H9 (cell line): ENCODE measurements at regions not wholly inside any gene's neighbourhood (a gene's known extent, or its start where the extent isn't known, plus 50 kb on each side); places are given as distances from the start of the nearest gene placed in this dataset.

Experiments
- DNase-seq: peaks from one replicate; pipeline ENCODE4 v3.0.0-alpha.2; 2017
- H2AFZ ChIP-seq: one replicate; pipeline ENCODE4 v1.6.1; 2013; ENCODE audit warnings: mild to moderate bottlenecking, low read length, control low read depth, moderate library complexity
- H2AK5ac ChIP-seq: 2 replicates; pipeline ENCODE4 v1.6.1; 2013; ENCODE audit warnings: low read length, control low read depth, mixed read lengths; ENCODE audit not compliant: insufficient read length
- H2BK120ac ChIP-seq: one replicate; pipeline ENCODE4 v1.6.1; 2013; ENCODE audit warnings: low read depth, mild to moderate bottlenecking, low read length, control low read depth, inconsistent platforms; ENCODE audit not compliant: poor library complexity, severe bottlenecking
- H2BK12ac ChIP-seq: 2 replicates; pipeline ENCODE4 v1.6.1; 2013; ENCODE audit warnings: low read length, control low read depth, mixed read lengths, low read depth; ENCODE audit not compliant: insufficient read length
- H2BK15ac ChIP-seq: 2 replicates; pipeline ENCODE4 v1.6.1; 2013; ENCODE audit warnings: low read depth, low read length, control low read depth
- H2BK20ac ChIP-seq: one replicate; pipeline ENCODE4 v1.6.1; 2013; ENCODE audit warnings: low read depth, mild to moderate bottlenecking, low read length, control low read depth, inconsistent platforms; ENCODE audit not compliant: poor library complexity, severe bottlenecking
- H2BK5ac ChIP-seq: 2 replicates; pipeline ENCODE4 v1.6.1; 2013; ENCODE audit warnings: low read length, control low read depth, mixed read lengths; ENCODE audit not compliant: insufficient read length
- H3K14ac ChIP-seq: 2 replicates; pipeline ENCODE4 v1.6.1; 2013; ENCODE audit warnings: low read length, control low read depth; ENCODE audit not compliant: insufficient read depth
- H3K18ac ChIP-seq: 2 replicates; pipeline ENCODE4 v1.6.1; 2013; ENCODE audit warnings: low read depth, mild to moderate bottlenecking, mixed read lengths, low read length, control low read depth; ENCODE audit not compliant: insufficient read length
- H3K23ac ChIP-seq: 2 replicates; pipeline ENCODE4 v1.6.1; 2013; ENCODE audit warnings: low read length, control low read depth, mixed read lengths, low read depth; ENCODE audit not compliant: insufficient read length
- H3K23me2 ChIP-seq: 2 replicates; pipeline ENCODE4 v1.6.1; 2013; ENCODE audit warnings: low read depth, mild to moderate bottlenecking, mixed read lengths, low read length, control low read depth; ENCODE audit not compliant: insufficient read length, poor library complexity, severe bottlenecking
- H3K27ac ChIP-seq: 2 replicates; pipeline ENCODE4 v1.5.1; 2013; ENCODE audit warnings: low read length, control low read depth, mixed read lengths, low read depth; ENCODE audit not compliant: insufficient read length
- H3K27me3 ChIP-seq: 2 replicates; pipeline ENCODE4 v1.6.1; 2013; ENCODE audit warnings: low read length, control low read depth, inconsistent platforms; ENCODE audit not compliant: insufficient read depth
- H3K4ac ChIP-seq: 2 replicates; pipeline ENCODE4 v1.6.1; 2013; ENCODE audit warnings: low read depth, mild to moderate bottlenecking, control low read depth, inconsistent platforms, low read length, moderate library complexity
- H3K4me1 ChIP-seq: 2 replicates; pipeline ENCODE4 v1.6.1; 2013; ENCODE audit warnings: low read length, control low read depth, inconsistent platforms; ENCODE audit not compliant: insufficient read depth
- H3K4me2 ChIP-seq: 2 replicates; pipeline ENCODE4 v1.6.1; 2013; ENCODE audit warnings: low read length, control low read depth, mixed read lengths; ENCODE audit not compliant: insufficient read length, insufficient read depth
- H3K56ac ChIP-seq: 2 replicates; pipeline ENCODE4 v1.6.1; 2013; ENCODE audit warnings: low read depth, mild to moderate bottlenecking, mixed read lengths, low read length, control low read depth; ENCODE audit not compliant: insufficient read length
- H3K79me1 ChIP-seq: 2 replicates; pipeline ENCODE4 v1.6.1; 2013; ENCODE audit warnings: low read depth, mild to moderate bottlenecking, moderate library complexity, low read length, control low read depth, inconsistent platforms; ENCODE audit not compliant: insufficient read depth, poor library complexity, severe bottlenecking
- H3K79me2 ChIP-seq: 2 replicates; pipeline ENCODE4 v1.6.1; 2013; ENCODE audit warnings: low read length, control low read depth, inconsistent platforms; ENCODE audit not compliant: insufficient read depth
- H3K9ac ChIP-seq: 2 replicates; pipeline ENCODE4 v1.6.1; 2013; ENCODE audit warnings: low read length, control low read depth, mixed read lengths; ENCODE audit not compliant: insufficient read length; ENCODE audit errors: extremely low read depth
- H3K9me3 ChIP-seq: one replicate; pipeline ENCODE4 v1.6.1; 2013; ENCODE audit warnings: low read depth, low read length, inconsistent platforms; ENCODE audit not compliant: control insufficient read depth
- H3T11ph ChIP-seq: one replicate; pipeline ENCODE4 v1.6.1; 2013; ENCODE audit warnings: mild to moderate bottlenecking, low read length, control low read depth, inconsistent platforms
- H4K20me1 ChIP-seq: one replicate; pipeline ENCODE4 v1.6.1; 2013; ENCODE audit not compliant: control insufficient read depth, insufficient read length, insufficient read depth
- H4K5ac ChIP-seq: 2 replicates; pipeline ENCODE4 v1.6.1; 2013; ENCODE audit warnings: low read depth, mild to moderate bottlenecking, mixed read lengths, low read length, control low read depth; ENCODE audit not compliant: insufficient read length
- H4K8ac ChIP-seq: replicated peaks from 2 replicates; pipeline ENCODE4 v1.6.1; 2013; ENCODE audit warnings: low read length, control low read depth, mixed read lengths, low read depth; ENCODE audit not compliant: insufficient read length
- H4K91ac ChIP-seq: 2 replicates; pipeline ENCODE4 v1.6.1; 2013; ENCODE audit warnings: low read depth, mild to moderate bottlenecking, moderate library complexity, mixed read lengths, low read length, control low read depth; ENCODE audit not compliant: insufficient read length
- H3K27ac Mint-ChIP-seq, 3 experiments: 2 replicates in 2 of 3; 3 replicates in 1 of 3; pipeline ENCODE4 v1.8.0; 2020 to 2021; ENCODE audit warnings: mixed read lengths in 3 of 3, mild to moderate bottlenecking in 1 of 3, moderate library complexity in 1 of 3
- H3K27me3 Mint-ChIP-seq: 2 replicates; pipeline ENCODE4 v1.8.0; 2021; ENCODE audit warnings: low read depth, mild to moderate bottlenecking, moderate library complexity, mixed read lengths
- H3K36me3 Mint-ChIP-seq, 3 experiments: 2 replicates in 2 of 3; 3 replicates in 1 of 3; pipeline ENCODE4 v1.8.0; 2020 to 2021; ENCODE audit warnings: low read depth in 3 of 3, mixed read lengths in 3 of 3; ENCODE audit not compliant: insufficient read depth in 1 of 3
- H3K4me1 Mint-ChIP-seq, 2 experiments: 2 replicates each; pipeline ENCODE4 v1.8.0; 2020; ENCODE audit warnings: mixed read lengths in 2 of 2
- H3K4me3 Mint-ChIP-seq, 2 experiments: 2 replicates in 1 of 2; 3 replicates in 1 of 2; pipeline ENCODE4 v1.8.0; 2020 to 2021; ENCODE audit warnings: mild to moderate bottlenecking in 2 of 2, mixed read lengths in 2 of 2, moderate library complexity in 1 of 2
- H3K9me3 Mint-ChIP-seq, 2 experiments: 2 replicates in 1 of 2; 3 replicates in 1 of 2; pipeline ENCODE4 v1.8.0; 2020; ENCODE audit warnings: mild to moderate bottlenecking in 2 of 2, mixed read lengths in 2 of 2, moderate library complexity in 1 of 2
- WGBS: extraction: QIAGEN DNeasy Blood & Tissue Kit; methylation state at CpG from one replicate; pipeline ENCODE4 v1.1.7; 2013; ENCODE audit warnings: missing lambda C conversion rate, low lambda C conversion rate, mixed read lengths; ENCODE audit not compliant: insufficient read length; ENCODE audit errors: extremely low coverage; 5-methylcytosine and 5-hydroxymethylcytosine counted together
- TF ChIP-seq, protein P1 (sequence below): fragments of 200-600 bp; sonication (generic); conservative IDR thresholded peaks from 3 replicates; pipeline ENCODE4 v1.8.0; 2021; ENCODE audit warnings: antibody characterized with exemption, mild to moderate bottlenecking

DNA sequence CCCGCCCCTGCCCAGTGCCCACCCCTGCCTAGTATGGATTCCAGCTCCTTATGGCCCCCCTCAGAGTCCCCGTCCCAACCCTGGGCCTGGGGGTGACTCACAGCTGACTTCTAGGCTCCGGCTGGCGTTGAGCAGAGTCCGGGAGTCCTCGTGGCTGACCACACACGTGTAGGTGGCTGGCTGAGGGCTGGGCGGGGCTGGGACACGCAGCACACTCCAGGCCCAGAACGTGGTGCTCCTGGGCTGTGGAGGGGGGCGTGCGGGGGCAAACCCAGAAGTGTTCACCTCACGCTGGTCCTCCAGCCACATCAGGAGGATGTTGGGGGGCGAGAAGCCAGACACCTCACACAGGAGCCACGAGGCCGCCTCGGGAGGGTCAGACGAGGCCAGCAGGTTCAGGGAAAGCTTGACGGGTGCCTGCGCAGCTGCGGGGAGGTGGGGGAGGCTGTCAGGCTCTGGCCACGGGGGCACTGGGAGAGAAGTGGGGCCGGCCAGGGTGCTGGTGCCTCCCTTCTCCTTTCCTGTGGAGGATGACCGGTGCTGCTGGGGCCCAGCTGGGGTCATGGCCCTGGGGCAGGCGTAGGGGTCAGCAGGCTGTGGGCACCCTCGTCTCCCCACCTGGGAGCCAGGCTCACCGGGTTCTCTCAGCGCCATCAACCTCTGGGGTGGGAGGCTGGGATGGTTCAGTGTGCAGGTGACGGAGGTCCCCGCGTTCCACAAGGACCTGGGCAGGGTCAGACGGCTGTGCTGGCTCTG is 314.1 kb downstream of the TMEM121 start:
- H3K27me3 ChIP-seq: no peaks in the 10 kb centered on the region
- H3K23me2 ChIP-seq: no peaks in the 10 kb centered on the region
- H3K27ac ChIP-seq: no peak overlapping the region
- H3K9me3 ChIP-seq: peaks cover 94% of the 10 kb centered on the region
- Mint-ChIP-seq H3K36me3 (peaks cover 14 to 42% (median 24%) of the 10 kb centered on the region in 3 experiments; a peak in 6 of 7 replicates), H3K4me3 (no peak overlapping the region), H3K9me3 (peaks cover 72 to 91% of the 10 kb centered on the region in 2 experiments), H3K27ac (no peak overlapping the region), H3K4me1 (no peaks in the 10 kb centered on the region), H3K27me3 (peaks cover 5% of the 10 kb centered on the region)
- no peak overlapping the region for H3K18ac ChIP-seq
- no peak overlapping the region for H2BK15ac ChIP-seq
- H4K91ac ChIP-seq: no peak overlapping the region
- no peak overlapping the region for H3K56ac ChIP-seq
- no peak overlapping the region for H3K23ac ChIP-seq
- no peak overlapping the region for H3K9ac ChIP-seq
- H4K5ac ChIP-seq: no peak overlapping the region
- H3K4me2 ChIP-seq: no peak overlapping the region
- no peaks in the 10 kb centered on the region for H3K4me1 ChIP-seq
- no peak overlapping the region for H3T11ph ChIP-seq
- WGBS: no CpG with 5 or more reads among the region's 32 CpGs
- H3K79me2 ChIP-seq: no peaks in the 10 kb centered on the region
- TF ChIP-seq, protein P1, sequence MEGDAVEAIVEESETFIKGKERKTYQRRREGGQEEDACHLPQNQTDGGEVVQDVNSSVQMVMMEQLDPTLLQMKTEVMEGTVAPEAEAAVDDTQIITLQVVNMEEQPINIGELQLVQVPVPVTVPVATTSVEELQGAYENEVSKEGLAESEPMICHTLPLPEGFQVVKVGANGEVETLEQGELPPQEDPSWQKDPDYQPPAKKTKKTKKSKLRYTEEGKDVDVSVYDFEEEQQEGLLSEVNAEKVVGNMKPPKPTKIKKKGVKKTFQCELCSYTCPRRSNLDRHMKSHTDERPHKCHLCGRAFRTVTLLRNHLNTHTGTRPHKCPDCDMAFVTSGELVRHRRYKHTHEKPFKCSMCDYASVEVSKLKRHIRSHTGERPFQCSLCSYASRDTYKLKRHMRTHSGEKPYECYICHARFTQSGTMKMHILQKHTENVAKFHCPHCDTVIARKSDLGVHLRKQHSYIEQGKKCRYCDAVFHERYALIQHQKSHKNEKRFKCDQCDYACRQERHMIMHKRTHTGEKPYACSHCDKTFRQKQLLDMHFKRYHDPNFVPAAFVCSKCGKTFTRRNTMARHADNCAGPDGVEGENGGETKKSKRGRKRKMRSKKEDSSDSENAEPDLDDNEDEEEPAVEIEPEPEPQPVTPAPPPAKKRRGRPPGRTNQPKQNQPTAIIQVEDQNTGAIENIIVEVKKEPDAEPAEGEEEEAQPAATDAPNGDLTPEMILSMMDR: no peak
- H3K4ac ChIP-seq: no peak overlapping the region
- no peak overlapping the region for H2AFZ ChIP-seq
- no peak overlapping the region for H3K14ac ChIP-seq
- peak; percentile 13 for DNase-seq
- no peak overlapping the region for H2BK12ac ChIP-seq
- H2BK20ac ChIP-seq: no peak overlapping the region
- no peaks in the 10 kb centered on the region for H4K20me1 ChIP-seq
- no peaks in the 10 kb centered on the region for H3K79me1 ChIP-seq
- H4K8ac ChIP-seq: no peak overlapping the region
- H2AK5ac ChIP-seq: no peak overlapping the region
- H2BK120ac ChIP-seq: no peak overlapping the region
- no peak overlapping the region for H2BK5ac ChIP-seq
